ENCODE measurements at regions not wholly inside any gene's neighbourhood (a gene's known extent, or its start where the extent isn't known, plus 50 kb on each side); places are given as distances from the start of the nearest gene placed in this dataset.

DNA sequence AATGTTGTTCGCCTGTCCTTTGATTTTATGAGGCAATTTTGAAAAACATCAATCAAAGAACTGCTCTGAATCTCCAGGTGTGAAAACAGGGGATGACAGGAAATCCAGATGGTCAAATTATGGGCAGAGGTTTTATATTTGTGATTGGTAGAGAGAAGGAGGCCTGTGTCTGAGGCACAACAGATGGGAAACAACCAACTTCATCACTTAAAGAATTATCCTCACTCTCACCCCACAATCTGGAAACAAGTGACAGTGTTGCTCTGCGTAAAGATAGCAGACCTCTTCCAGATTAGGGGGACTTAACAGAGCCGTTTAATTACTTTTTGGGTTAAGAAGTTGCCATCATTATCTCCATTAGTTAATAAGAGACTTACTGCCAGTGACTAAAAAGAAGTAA, 64.1 kb upstream of the EGLN3 start:
- no peak for DNase-seq (ENCODE audit: low read depth)

DNA sequence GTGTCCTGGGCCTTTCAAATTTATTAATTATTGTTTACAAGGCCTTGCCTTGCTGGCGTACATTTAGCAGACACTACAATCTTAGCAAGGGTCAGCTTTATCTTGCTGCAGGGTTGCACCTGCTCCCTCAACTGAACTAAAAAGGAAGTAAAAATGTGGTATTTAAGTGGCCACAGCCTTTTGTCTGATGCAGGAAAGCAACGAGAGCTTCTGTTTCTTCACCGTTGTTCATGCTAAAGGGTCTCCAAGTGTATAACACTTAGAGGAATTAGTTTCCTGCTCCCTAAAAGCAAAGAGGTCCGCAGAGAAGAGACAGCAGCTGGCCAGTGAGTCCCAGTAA, 62.8 kb upstream of the EGLN3 start:
- DNase-seq (ENCODE audit: low read depth) = no peak

DNA sequence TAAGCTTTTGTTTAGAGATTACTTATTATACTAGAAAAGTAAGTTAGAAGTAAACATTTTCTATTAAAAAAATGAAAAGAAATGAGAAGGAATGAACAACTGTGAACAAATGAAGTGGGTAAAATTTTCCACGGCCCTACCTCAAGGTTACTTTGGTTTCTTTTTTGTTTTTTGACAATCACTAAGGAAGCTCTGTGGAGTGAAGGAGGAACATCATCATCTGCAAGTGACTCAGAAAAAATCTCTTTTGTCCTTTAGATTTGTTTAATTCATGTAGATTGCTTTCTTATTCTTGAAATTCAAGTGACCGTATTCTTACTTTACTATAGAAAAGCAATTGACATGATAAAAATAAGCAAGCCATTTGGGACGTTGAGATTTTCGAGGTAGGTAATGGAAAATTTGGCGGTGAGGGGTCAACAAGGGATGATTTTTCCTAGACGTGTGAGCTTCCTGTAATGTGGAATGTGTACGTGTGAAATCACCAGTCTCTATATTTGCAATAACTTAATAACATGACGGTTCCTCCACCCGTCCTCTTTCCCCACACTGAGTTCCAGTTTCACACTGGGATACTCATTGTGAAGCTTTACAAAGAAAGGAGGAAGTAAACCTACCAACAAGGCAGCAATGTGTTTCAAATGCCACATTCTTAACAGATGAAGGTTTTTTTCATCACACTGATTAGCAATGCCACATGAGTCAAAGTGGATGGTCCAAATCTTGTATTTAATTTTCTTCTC, 62.3 kb upstream of the EGLN3 start:
- no peak for DNase-seq (ENCODE audit: low read depth)

DNA sequence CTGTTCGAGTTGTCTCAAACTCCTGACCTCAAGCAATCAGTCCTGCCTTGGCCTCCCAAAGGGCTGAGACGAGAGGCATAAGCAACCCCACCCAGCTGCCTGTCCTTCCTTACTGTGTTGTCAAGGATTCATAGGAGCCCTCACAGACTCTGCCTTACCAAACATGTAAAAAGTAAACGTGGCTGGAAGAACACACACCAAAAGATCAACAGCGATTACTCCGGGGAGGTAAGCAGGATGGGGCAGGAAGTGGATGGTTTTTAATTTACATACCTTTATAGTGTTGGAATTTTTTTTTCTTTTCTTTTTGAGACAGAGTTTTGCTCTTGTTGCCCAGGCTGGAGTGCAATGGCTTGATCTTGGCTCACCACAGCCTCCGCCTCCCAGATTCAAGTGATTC, 61.5 kb upstream of the EGLN3 start:
- no peak for DNase-seq (ENCODE audit: low read depth)

DNA sequence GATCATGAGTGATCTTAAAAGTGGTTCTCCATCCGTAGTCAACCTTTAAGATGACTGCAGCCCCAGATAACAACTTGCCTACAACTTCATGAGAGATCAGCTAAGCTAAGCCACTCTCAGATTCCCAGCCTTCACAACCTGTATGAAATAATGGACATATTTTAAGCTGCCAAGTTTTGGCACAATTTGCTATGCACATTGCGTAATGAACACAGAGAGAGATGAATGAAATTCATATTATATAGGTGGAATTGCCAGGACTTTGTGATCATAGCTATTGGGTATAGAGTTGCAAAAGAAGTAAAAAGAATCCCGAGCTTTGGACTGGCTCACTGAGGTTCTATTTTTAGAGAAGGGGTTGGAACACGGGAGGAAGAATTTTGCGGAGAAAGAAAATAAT, 59.1 kb upstream of the EGLN3 start:
- no peak for DNase-seq (ENCODE audit: low read depth)

DNA sequence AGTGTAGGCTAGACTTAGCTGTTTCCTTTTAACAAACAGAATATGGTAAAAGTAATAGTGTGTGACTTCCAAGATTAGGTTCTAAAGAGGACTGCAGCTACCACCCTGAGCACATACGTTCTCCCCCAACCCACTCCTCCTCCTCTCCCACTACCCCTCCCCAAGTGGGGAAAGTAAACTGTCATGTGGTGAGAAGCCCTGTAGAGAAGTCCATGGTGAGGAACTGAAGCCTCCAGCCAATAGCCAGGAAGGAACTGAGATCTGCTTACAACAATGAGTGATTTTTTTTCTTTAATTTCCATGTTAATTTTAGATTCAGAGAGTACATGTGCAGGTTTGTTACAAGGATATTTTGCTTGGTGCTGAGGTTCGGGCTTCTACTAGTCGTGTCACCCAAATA, 57.0 kb upstream of the EGLN3 start:
- no peak for DNase-seq (ENCODE audit: low read depth)

DNA sequence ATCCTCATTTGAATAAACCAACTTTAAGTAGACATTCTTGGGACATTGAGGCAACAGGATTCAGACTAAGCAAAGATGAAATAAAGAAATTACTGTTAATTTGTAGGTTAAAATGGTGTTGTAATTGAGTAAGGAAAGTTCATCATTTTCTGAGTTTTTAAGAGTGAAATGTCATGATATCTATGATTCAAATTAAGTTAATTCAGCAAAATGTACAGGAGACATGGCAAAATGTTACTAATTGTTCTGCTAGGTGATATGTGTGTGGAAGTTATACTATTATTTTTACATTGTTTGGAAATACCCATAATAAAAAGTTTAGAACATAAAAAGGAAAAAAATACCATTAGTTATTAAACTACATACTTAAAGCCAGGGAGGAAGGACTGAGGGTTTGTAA, 55.0 kb upstream of the EGLN3 start:
- DNase-seq (ENCODE audit: low read depth) = no peak

DNA sequence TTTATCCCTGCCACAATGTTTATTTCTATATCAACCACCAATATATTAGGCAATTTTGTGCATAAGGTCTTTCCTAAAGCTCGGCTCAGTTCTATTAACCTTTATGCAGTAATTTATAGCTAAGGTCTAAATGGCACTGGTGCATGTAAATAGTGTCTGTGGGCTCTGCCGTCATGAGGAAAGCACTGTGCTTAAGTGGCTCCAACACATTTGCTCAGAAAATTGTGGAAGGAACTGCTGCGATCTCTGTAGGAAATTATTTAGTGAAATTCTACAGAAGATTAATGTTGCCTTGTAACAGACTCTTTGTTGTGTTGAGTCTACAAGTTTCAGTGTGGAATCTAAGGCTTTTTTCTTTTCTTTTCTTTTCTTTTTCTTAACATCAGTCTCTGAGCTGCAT, 54.0 kb upstream of the EGLN3 start:
- no peak for DNase-seq (ENCODE audit: low read depth)

DNA sequence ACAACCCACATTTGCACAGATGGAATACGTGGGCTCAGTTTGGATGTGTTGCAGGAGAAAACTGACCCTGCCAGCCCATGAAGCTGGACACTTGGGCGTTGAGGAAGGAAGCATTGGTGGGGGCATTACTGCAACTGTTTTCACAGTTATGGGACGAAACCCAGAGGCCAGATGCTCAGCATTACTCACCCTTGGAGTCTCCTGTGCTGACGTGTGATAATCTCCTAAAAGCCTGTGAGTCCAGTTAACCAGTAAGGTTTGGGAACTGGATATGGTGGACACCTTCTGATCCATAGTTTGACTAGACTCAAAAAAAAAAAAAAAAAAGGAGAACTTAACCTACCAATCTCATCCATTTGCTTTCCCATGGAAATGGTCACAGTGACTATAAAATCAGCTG, 52.8 kb upstream of the EGLN3 start:
- no peak for DNase-seq (ENCODE audit: low read depth)

DNA sequence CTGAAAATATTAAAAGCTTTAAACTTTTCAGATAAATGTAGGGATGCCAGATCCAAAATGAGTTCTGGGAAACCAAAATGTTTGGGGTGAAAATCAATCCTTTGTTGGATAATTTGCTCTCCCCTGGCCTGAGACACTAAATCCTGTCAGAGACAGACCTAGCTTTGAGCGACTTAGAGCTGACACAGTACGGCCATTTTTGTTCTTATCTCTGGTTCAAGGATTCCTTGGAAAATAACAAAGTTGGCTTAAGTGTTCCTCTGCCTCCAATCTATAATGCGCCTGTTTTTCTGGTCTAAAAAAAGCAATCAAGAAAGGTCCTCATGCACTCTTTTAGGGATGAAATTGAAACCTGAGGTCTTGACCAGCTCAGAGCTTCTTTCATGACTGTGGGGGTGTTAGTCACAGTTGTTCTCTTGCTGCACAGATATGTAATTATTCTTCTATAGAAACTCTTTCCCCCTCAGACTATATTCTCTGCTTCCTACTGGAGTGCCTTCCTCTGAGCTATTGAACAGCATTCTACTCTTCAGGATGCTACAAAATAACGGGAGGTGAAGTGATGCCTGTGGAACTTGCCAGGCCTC, 52.3 kb upstream of the EGLN3 start:
- DNase-seq (ENCODE audit: low read depth) = no peak

Data from EH (cell line).